Neural cell (in vitro differentiated cells): ENCODE measurements at regions not wholly inside any gene's neighbourhood (a gene's known extent, or its start where the extent isn't known, plus 50 kb on each side); places are given as distances from the start of the nearest gene placed in this dataset.

ENCODE experiments used
- H2AFZ ChIP-seq: fragments of 200-600, 300-800 bp; sonication (generic), shearing (Covaris generic); 2 replicates; pipeline ENCODE4 v1.6.0; 2014; ENCODE audit warnings: low read depth, mild to moderate bottlenecking, antibody characterized with exemption, low read length, moderate library complexity
- H3F3A ChIP-seq: fragments of 200-600 bp; shearing (Covaris generic); 2 replicates; pipeline ENCODE4 v1.6.1; 2016; ENCODE audit warnings: mild to moderate bottlenecking, moderate library complexity, mixed read lengths, antibody characterized with exemption, low read length; ENCODE audit not compliant: insufficient read depth, poor library complexity, severe bottlenecking
- H3K27ac ChIP-seq: fragments of 200-600, 300-800 bp; sonication (generic), shearing (Covaris generic); 2 replicates; pipeline ENCODE4 v1.5.1; 2014; ENCODE audit warnings: mild to moderate bottlenecking, low read length, moderate library complexity
- H3K27me3 ChIP-seq: fragments of 300-800, 200-600 bp; sonication (generic), shearing (Covaris generic); 2 replicates; pipeline ENCODE4 v1.6.0; 2014; ENCODE audit warnings: mild to moderate bottlenecking, low read depth, low read length, moderate library complexity; ENCODE audit not compliant: insufficient read depth
- H3K36me3 ChIP-seq: fragments of 300-800, 200-600 bp; sonication (generic), shearing (Covaris generic); 2 replicates; pipeline ENCODE4 v1.5.1; 2014; ENCODE audit warnings: mild to moderate bottlenecking, antibody characterized with exemption, low read length, moderate library complexity; ENCODE audit not compliant: insufficient read depth
- H3K4me2 ChIP-seq: fragments of 300-800, 200-600 bp; sonication (generic), shearing (Covaris generic); 2 replicates; pipeline ENCODE4 v1.6.0; 2014; ENCODE audit warnings: mild to moderate bottlenecking, low read length
- H3K4me3 ChIP-seq: fragments of 300-800, 200-600 bp; sonication (generic), shearing (Covaris generic); 2 replicates; pipeline ENCODE4 v1.5.1; 2014; ENCODE audit warnings: mild to moderate bottlenecking, low read length, moderate library complexity
- H3K79me2 ChIP-seq: fragments of 200-600 bp; shearing (Covaris generic); replicated peaks from 2 replicates; pipeline ENCODE4 v1.6.0; 2014; ENCODE audit warnings: mild to moderate bottlenecking, low read length, moderate library complexity; ENCODE audit not compliant: insufficient read depth
- H3K9ac ChIP-seq: fragments of 300-800, 200-600 bp; sonication (generic), shearing (Covaris generic); 2 replicates; pipeline ENCODE4 v1.6.1; 2016; ENCODE audit warnings: mild to moderate bottlenecking, low read length, mixed read lengths
- H3K9me2 ChIP-seq: fragments of 200-600 bp; shearing (Covaris generic); 2 replicates; pipeline ENCODE4 v1.6.1; 2016; ENCODE audit warnings: mild to moderate bottlenecking, low read length, mixed read lengths; ENCODE audit not compliant: insufficient read depth
- H3K9me3 ChIP-seq: fragments of 200-600, 300-800 bp; sonication (generic), shearing (Covaris generic); 2 replicates; pipeline ENCODE4 v1.6.1; 2016; ENCODE audit warnings: mild to moderate bottlenecking, mixed run types, low read length, moderate library complexity, mixed read lengths
- H4K20me1 ChIP-seq: fragments of 200-600 bp; shearing (Covaris generic); 2 replicates; pipeline ENCODE4 v1.6.1; 2016; ENCODE audit warnings: mild to moderate bottlenecking, mixed run types; ENCODE audit not compliant: insufficient read depth
- CTCF ChIP-seq: fragments of 450-650 bp; IDR thresholded peaks from 2 replicates; pipeline ENCODE4 v1.5.1; 2014; ENCODE audit warnings: antibody characterized with exemption, mild to moderate bottlenecking, moderate library complexity; ENCODE audit not compliant: poor library complexity, severe bottlenecking
- EP300 ChIP-seq: fragments of 450-650 bp; conservative IDR thresholded peaks from 2 replicates; pipeline ENCODE4 v1.6.1; 2014; ENCODE audit warnings: antibody characterized with exemption, mild to moderate bottlenecking, moderate library complexity; ENCODE audit not compliant: poor library complexity, severe bottlenecking
- EZH2 ChIP-seq: fragments of 200-600, 300-800 bp; shearing (Covaris generic), sonication (generic); IDR thresholded peaks from 2 replicates; pipeline ENCODE4 v1.6.1; 2014; ENCODE audit warnings: antibody characterized with exemption, low read length, borderline replicate concordance, mild to moderate bottlenecking; ENCODE audit not compliant: insufficient read depth, poor library complexity, severe bottlenecking
- MXI1 ChIP-seq: fragments of 450-650 bp; conservative IDR thresholded peaks from 2 replicates; pipeline ENCODE4 v1.6.1; 2014; ENCODE audit warnings: antibody characterized with exemption, mild to moderate bottlenecking; ENCODE audit not compliant: poor library complexity, severe bottlenecking
- POLR2AphosphoS5 ChIP-seq: IDR thresholded peaks from 2 replicates; pipeline ENCODE4 v1.6.1; 2012
- RAD21 ChIP-seq: fragments of 450-650 bp; conservative IDR thresholded peaks from 2 replicates; pipeline ENCODE4 v1.6.1; 2014; ENCODE audit warnings: antibody characterized with exemption, mild to moderate bottlenecking, moderate library complexity
- REST ChIP-seq: IDR thresholded peaks from 2 replicates; pipeline ENCODE4 v1.6.1; 2012; ENCODE audit warnings: borderline replicate concordance
- SMC3 ChIP-seq: fragments of 450-650 bp; conservative IDR thresholded peaks from 2 replicates; pipeline ENCODE4 v1.6.1; 2014; ENCODE audit warnings: antibody characterized with exemption, mild to moderate bottlenecking, moderate library complexity; ENCODE audit not compliant: poor library complexity
- TAF1 ChIP-seq: IDR thresholded peaks from 2 replicates; pipeline ENCODE4 v1.6.1; 2012; ENCODE audit warnings: low read depth

GRCh38 chr22:46038516-46039430 is 61.8 kb upstream of the WNT7B start:
- Histone ChIP-seq H4K20me1 (no peaks in the 10 kb centered on the region), H2AFZ (no peak overlapping the region), H3K36me3 (no peaks in the 10 kb centered on the region), H3K4me2 (no peak overlapping the region), H3K9ac (no peak overlapping the region), H3F3A (no peaks in the 10 kb centered on the region), H3K27ac (no peak overlapping the region), H3K79me2 (no peaks in the 10 kb centered on the region), H3K27me3 (peaks cover 47% of the 10 kb centered on the region), H3K4me3 (no peak overlapping the region), H3K9me3 (no peaks in the 10 kb centered on the region), H3K9me2 (no peaks in the 10 kb centered on the region)
- no peak for TF ChIP-seq MXI1
- no peak for TF ChIP-seq CTCF
- no peak for TF ChIP-seq TAF1
- TF ChIP-seq POLR2AphosphoS5, result no peak
- no peak for TF ChIP-seq RAD21
- no peak for TF ChIP-seq EZH2
- no peak for TF ChIP-seq REST
- TF ChIP-seq SMC3, result no peak
- no peak for TF ChIP-seq EP300

DNA sequence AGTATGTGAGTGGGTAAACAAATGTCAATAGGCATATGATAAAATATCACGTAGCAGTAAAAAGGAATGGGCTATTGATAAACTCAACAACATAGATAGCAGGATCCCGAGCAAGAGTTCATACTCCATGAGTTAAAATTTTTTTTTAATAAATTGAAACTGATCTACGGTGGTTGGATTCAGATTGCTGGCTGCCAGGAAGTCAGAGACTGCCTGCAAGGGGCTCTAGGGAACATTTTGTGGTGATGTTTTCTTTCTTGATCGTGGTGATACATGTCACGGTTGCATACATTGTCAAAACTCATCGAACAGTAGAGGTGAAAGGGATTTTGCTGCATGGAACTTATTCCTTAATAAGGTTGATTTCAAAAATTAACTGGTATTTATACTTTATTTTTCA is 62.6 kb upstream of the WNT7B start:
- H4K20me1 ChIP-seq, result no peaks in the 10 kb centered on the region
- H3K9me2 ChIP-seq, result no peaks in the 10 kb centered on the region
- no peaks in the 10 kb centered on the region for H3K36me3 ChIP-seq
- H3K27me3 ChIP-seq, result peaks cover 55% of the 10 kb centered on the region
- no peaks in the 10 kb centered on the region for H3F3A ChIP-seq
- no peak overlapping the region for H3K4me3 ChIP-seq
- TF ChIP-seq SMC3 (no peak), TAF1 (no peak), RAD21 (no peak), EZH2 (no peak), MXI1 (no peak), EP300 (no peak), CTCF (no peak), REST (no peak), POLR2AphosphoS5 (no peak)
- no peak overlapping the region for H3K27ac ChIP-seq
- no peaks in the 10 kb centered on the region for H3K9me3 ChIP-seq
- no peak overlapping the region for H2AFZ ChIP-seq
- no peak overlapping the region for H3K4me2 ChIP-seq
- H3K79me2 ChIP-seq, result no peaks in the 10 kb centered on the region
- H3K9ac ChIP-seq, result no peak overlapping the region
